GM19328 (cell line): ENCODE measurements at regions not wholly inside any gene's neighbourhood (a gene's known extent, or its start where the extent isn't known, plus 50 kb on each side); places are given as distances from the start of the nearest gene placed in this dataset.

Experiments used
- ATAC-seq: cut with Tn5 transposase; IDR thresholded peaks from one replicate; pipeline ENCODE4 v1.9.1; 2021; ENCODE audit warnings: mild to moderate bottlenecking, moderate library complexity; ENCODE audit not compliant: unreplicated experiment

GRCh38 chr11:92317222-92317621 lies 92.6 kb downstream of the FAT3 start:
- no peak for ATAC-seq

GRCh38 chr11:92317721-92318120 lies 93.1 kb downstream of the FAT3 start:
- no peak for ATAC-seq

- ATAC-seq = no peak
Observed at GRCh38 chr11:92322225-92322624, 97.6 kb downstream of the FAT3 start.

- no peak for ATAC-seq
Observed at GRCh38 chr11:92324890-92325289, 100.3 kb downstream of the FAT3 start.

DNA sequence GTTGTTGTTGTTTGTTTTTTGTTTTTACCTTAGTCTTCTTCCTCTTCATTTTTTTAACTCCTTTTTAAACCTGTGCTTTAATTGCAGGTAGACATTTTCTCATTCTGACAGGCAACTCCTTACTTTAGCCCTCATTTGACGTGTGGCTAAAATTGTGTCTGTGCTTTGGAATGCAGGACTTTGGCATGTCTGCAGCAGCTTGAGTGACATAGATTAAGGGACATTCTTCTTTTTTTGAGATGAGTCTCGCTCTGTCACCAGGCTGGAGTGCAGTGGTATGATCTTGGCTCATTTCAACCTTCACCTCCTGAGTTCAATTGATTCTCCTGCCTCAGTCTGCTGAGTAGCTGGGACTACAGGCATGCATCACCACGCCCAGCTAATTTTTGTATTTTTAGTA lies 100.8 kb downstream of the FAT3 start:
- no peak for ATAC-seq

- ATAC-seq = no peak
Observed at GRCh38 chr11:92329137-92329536, 104.5 kb downstream of the FAT3 start.

- no peak for ATAC-seq
Observed at GRCh38 chr11:92329646-92330045, 105.0 kb downstream of the FAT3 start.

- ATAC-seq = no peak
Observed at GRCh38 chr11:92330114-92330513, 105.5 kb downstream of the FAT3 start.

DNA sequence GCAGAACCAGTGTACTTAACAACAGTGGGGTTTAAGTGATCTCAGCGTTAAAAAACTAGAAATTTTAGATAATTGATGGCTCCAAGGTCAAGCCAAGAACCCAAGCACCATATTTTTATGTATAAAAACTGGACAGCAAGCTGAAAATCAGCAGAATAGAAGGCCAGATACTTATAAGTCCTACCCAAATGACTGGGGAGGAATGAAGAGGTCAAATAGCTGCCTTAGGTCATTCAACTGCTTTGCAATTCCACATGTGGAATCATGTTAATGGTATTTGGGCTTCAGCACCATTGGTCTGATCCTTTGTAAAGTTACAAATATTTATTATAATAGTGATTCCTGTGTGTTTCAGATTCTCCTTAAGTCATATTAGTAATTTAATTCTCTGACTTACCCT lies 108.4 kb downstream of the FAT3 start:
- no peak for ATAC-seq

- ATAC-seq = no peak
Observed at GRCh38 chr11:92340839-92341238, 116.2 kb downstream of the FAT3 start.

DNA sequence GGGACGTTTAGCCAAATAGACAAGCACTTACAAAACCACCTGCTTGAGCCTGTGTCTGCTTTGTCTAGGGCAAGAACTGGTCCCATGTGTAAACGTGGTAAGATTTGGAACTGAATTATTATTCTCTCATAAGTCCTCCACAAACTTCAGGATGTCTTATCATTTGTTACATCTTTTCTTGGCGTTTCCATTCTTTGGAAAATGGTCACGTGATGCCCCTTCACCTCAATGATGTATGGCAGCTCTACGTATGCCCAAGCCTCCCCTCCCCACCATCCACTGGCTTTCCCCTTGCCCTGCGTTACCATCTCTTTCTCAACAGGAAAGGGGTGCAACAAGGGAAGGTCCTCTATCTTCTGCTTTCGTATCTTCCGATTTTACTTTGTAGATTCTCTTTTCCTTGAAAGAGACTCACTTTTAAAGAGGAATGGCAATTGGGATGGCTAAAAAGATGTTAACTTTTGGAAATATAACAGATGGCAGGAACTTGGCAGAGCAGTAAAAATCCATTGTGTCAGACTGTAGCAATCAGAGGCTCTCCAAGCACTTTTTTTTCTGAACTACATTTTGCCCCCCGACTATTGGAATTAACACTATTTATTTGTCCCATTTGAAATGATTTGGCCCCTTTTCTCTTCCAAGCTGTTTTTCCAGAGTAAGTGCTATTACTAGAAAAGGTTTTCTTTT lies 117.6 kb downstream of the FAT3 start:
- ATAC-seq = no peak

GRCh38 chr11:92342886-92343285 lies 118.3 kb downstream of the FAT3 start:
- no peak for ATAC-seq

- ATAC-seq = no peak
Observed at GRCh38 chr11:92346220-92346619, 121.6 kb downstream of the FAT3 start.

DNA sequence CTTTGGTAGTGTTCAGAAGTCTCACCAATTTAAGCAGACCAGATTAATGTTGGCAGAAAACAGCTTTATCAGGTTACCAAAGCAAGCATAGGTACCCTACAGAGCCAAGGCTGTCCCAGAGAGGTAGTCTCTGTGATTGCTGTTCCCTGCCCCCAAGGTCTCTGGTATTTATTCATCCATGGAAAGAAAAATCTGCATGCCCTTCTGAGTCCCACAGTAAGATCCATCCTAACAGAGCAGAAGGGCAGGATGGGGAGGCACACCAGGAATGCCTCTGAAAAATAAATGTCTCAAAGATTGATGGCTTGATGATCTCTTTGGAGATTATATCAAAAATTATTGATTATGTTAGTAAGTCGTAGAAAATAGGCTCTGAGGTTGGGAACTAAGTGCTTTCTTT lies 122.8 kb downstream of the FAT3 start:
- ATAC-seq = no peak

- ATAC-seq = no peak
Observed at GRCh38 chr11:92349486-92350156, 125.0 kb downstream of the FAT3 start.

GRCh38 chr11:92357344-92357743 lies 132.7 kb downstream of the FAT3 start:
- no peak for ATAC-seq

DNA sequence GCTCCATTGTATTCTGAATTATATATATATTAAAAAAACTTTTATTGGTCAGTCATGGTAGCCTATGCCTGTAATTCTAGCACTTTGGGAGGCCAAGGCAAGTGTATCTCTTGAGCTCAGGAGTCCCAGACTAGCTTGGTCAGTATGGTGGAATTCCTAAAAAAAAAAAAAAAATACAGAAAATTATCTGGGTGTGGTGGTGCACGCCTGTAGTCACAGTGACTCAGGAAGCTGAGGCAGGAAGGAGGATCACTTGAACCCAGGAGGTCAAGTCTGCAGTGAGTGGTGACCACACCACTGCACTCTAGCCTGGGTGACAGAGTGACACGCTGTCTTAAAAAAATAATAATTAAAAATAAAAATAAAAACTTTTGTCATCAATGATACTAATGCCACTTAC lies 133.2 kb downstream of the FAT3 start:
- no peak for ATAC-seq

GRCh38 chr11:92361551-92361950 lies 136.9 kb downstream of the FAT3 start:
- no peak for ATAC-seq

DNA sequence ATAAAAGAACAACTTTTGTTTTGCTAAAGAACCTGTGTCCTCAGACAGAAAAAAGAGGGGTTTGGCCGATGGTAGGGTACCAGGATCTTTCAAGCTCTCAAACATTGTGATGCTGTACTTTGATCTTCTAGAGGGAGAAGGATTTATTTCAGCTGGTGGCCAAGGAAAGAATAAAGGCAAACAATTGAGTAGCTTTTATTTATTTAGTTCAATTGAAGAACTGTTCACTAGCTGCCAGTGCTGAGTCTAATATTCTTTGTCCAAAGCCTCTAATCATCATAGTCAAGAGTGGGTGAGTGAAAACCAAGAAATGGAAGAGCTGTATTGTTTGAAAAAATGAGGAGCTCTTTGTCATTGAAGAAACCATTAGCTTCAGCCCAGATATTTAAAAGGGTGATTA lies 138.4 kb downstream of the FAT3 start:
- no peak for ATAC-seq

DNA sequence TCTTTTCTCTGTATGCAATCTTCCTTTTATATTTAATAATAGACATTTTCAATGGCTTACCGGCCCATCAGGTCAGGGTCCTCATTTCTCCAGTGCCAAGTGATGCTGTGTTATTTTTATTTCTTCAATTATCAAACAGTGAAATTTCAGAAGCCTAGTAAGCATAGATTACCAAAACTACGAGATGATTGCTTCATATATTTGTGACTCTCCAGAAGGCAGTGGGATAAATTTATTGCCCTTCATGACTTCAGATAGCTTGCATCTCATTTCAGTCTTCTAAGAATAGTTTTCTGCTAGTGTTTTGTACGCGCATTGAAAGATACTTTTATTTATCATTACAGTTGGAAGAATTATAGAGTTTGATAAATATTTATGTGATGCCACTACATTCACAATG lies 139.6 kb downstream of the FAT3 start:
- no peak for ATAC-seq

- no peak for ATAC-seq
Observed at GRCh38 chr11:92376146-92376599, 151.6 kb downstream of the FAT3 start.

DNA sequence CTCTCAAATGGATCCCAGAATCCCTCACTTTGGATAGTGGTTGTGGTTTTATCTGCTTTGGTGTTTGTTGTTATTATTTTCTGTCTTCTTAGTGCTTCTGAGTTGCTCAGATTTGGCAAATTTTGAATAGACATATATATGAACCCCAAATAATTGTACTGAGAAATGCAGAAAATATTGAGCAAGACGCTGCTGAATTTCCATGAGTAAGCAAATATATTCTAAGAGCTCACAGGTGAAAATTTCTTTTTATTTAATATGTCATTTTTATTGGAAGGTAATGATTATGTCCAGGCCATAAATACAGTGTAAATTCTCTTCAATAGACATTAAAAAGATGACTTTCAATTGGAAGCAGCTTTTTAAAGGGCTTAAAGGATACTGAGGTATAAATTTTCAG lies 152.1 kb downstream of the FAT3 start:
- ATAC-seq = no peak

DNA sequence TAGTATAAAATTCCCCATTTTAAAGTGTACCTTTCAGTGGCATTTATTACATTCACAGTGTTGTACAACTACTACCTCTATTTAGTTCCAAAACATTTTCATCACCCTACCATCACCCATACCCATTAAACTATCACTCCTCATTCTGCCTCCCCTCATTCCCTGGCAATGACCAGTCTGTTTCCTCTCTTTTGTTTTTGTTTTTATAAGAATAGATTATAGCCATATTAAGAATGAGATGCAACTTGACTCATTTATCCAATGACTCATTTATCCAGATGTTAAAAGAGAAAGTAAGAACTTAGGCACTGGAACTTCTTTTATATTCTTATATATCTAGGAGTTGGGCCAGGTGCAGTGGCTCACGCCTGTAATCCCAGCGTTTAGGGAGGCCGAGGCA lies 156.3 kb downstream of the FAT3 start:
- no peak for ATAC-seq
